NT2/D1 (cell line): ENCODE measurements at regions not wholly inside any gene's neighbourhood (a gene's known extent, or its start where the extent isn't known, plus 50 kb on each side); places are given as distances from the start of the nearest gene placed in this dataset.

Experiments used
- SUZ12 ChIP-seq: IDR thresholded peaks from 2 replicates; pipeline ENCODE4 v1.6.1; 2011; ENCODE audit not compliant: insufficient read length, insufficient read depth; ENCODE audit errors: extremely low read depth
- YY1 ChIP-seq: IDR thresholded peaks from 2 replicates; pipeline ENCODE4 v1.6.1; 2011; ENCODE audit not compliant: insufficient read length, insufficient read depth
- ZNF274 ChIP-seq: IDR thresholded peaks from 2 replicates; pipeline ENCODE4 v1.6.1; 2011; ENCODE audit warnings: mild to moderate bottlenecking, low read depth, low read length

DNA sequence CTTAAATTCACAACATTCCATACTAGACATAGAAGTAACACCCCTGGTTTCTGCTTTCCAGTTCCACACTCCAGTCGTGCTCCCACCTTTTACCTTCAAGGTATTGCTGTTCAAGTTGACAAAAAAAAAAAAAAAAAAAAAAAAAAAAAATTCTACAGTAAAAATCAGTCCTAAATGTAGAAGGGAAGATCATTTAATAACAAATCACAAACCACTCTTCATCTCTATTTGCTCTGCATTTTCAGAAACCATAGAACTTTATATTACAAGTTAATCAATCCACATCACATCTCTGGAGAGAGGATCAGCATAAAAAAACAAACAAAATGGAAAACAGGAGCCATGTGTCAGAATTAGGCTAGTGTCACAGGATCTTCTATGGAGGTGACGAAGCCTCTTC lies 206.3 kb upstream of the KLF14 start:
- TF ChIP-seq ZNF274 (no peak), YY1 (no peak), SUZ12 (no peak)
